ENCODE measurements at regions not wholly inside any gene's neighbourhood (a gene's known extent, or its start where the extent isn't known, plus 50 kb on each side); places are given as distances from the start of the nearest gene placed in this dataset.

DNA sequence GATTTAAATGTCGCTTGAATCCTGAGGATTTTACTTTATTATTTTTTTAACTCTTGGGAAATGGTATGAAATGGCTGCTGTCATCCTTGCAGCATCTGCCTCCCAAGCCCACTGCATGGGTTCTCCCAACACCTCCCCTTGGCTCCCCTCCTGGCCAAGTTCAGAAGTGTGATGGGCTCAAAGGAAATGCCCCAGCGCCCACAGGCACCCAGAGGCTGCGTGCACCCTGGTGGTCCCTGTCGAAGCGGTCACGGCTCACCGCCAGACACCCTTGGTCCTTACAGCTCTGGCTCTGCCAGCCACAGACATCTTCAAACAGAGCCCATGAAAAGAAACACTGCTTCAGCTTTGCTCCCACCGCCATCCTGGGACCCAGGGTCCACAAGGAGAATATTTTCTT lies 334.7 kb downstream of the SOX9 start:
- H3K4me3 ChIP-seq (ENCODE audit: low read length) = no peak overlapping the region
- no peak for DNase-seq (ENCODE audit: low read depth)
- peak; percentile 7 for TF ChIP-seq CTCF (conservative IDR thresholded peaks at IDR 0.05; ENCODE audit: low read depth, low read length)

DNA sequence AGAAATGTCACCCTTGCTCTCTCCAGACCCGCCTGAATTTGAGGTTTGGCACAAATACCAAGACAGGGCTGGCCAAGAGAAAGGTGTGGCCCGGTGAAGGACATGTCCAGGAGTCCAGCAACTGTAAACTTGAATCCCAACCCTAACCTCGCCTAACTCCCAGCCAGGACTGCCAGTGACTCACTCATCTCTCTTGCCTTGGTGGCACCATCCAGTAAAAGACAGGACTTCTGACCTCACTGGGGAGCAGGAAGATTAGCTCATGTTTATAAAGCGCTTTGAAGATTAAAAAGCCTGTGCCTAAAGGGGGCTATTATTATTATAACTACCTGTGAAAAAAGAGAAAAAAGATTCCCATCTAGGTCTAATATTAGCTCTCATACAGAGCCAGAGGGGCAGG lies 335.3 kb downstream of the SOX9 start:
- DNase-seq (ENCODE audit: low read depth) = peak; percentile 61
- no peak overlapping the region for H3K4me3 ChIP-seq (ENCODE audit: low read length)
- TF ChIP-seq CTCF (conservative IDR thresholded peaks at IDR 0.05; ENCODE audit: low read depth, low read length) = no peak

DNA sequence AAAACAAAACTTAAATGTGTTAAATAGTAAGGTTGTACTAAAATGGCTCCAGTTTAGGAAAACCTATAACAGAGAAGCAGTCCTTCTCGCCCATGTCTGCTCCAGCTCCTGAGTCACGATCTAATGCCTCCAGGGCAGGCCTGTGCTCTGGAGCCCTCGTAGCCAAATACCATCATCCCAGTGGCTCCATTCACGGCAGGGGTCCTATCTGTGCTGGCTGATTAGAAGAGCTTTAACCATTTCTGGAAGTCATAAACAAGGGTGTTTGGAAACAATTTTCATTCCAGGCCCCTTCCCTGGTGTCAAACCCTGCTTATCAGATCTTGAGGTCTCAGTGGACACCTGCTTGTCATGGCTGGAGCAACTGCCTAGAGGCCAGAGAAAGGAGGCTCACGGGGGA lies 336.9 kb downstream of the SOX9 start:
- no peak for DNase-seq (ENCODE audit: low read depth)
- no peak overlapping the region for H3K4me3 ChIP-seq (ENCODE audit: low read length)
- no peak for TF ChIP-seq CTCF (conservative IDR thresholded peaks at IDR 0.05; ENCODE audit: low read depth, low read length)

GRCh38 chr17:72458301-72458700 lies 337.5 kb downstream of the SOX9 start:
- no peak for TF ChIP-seq CTCF (conservative IDR thresholded peaks at IDR 0.05; ENCODE audit: low read depth, low read length)
- no peak for DNase-seq (ENCODE audit: low read depth)
- no peak overlapping the region for H3K4me3 ChIP-seq (ENCODE audit: low read length)

DNA sequence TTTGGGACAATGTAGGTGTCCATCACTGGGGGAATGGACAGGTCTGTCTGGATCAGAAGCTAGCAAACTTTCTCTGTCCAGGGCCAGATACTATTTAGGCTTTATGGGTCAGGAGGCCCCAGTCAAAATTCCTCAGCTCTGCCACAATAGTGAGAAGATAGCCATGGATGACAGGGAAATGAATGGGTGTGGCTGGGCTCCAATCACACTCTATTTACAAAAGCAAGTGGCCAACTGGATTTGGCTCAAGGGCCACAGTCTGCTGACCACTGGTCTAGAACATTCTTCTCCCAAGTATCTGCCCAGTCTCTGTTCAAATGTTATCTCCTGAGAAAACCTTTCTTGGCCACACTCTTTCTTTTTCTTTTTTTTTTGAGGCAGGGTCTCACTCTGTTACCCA lies 339.9 kb downstream of the SOX9 start:
- H3K4me3 ChIP-seq (ENCODE audit: low read length) = no peak overlapping the region
- DNase-seq (ENCODE audit: low read depth) = no peak
- no peak for TF ChIP-seq CTCF (conservative IDR thresholded peaks at IDR 0.05; ENCODE audit: low read depth, low read length)

- TF ChIP-seq CTCF (conservative IDR thresholded peaks at IDR 0.05; ENCODE audit: low read depth, low read length) = no peak
- DNase-seq (ENCODE audit: low read depth) = no peak
- H3K4me3 ChIP-seq (ENCODE audit: low read length) = no peak overlapping the region
Measured at GRCh38 chr17:72461757-72462156, 340.9 kb downstream of the SOX9 start.

DNA sequence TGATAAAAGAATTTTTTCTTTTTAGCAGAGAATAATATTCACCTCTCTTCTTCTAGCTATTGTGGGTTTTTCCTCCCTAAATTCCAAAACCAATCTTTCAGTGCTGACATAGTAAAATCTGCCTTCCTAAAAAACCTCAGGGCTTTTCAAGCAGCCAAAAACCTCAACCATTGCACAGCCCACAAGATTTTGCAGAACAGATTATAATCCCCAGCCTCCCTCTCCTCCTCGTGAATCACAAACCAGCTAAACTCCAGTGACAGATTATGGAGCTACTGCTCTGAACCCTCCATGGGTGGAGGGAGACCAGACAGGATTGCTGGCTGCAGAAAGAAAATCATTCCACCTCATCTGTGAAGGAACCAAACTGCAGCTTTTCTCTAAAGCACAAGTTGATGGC lies 341.6 kb downstream of the SOX9 start:
- no peak for TF ChIP-seq CTCF (conservative IDR thresholded peaks at IDR 0.05; ENCODE audit: low read depth, low read length)
- no peak for DNase-seq (ENCODE audit: low read depth)
- H3K4me3 ChIP-seq (ENCODE audit: low read length) = no peak overlapping the region
